ENCODE measurements at regions not wholly inside any gene's neighbourhood (a gene's known extent, or its start where the extent isn't known, plus 50 kb on each side); places are given as distances from the start of the nearest gene placed in this dataset.

GRCh38 chr3:4091786-4092185 is 211.4 kb upstream of the SETMAR start:
- H3K4me1 ChIP-seq (ENCODE audit: insufficient read depth, low read length, poor library complexity, severe bottlenecking) = no peaks in the 10 kb centered on the region
- no peak overlapping the region for H3K4me3 ChIP-seq (ENCODE audit: low read depth, low read length, poor library complexity, severe bottlenecking)
- ChIA-PET POLR2A (ENCODE audit: low non-redundant PET) (no interaction called here), CTCF (no interaction called here)
- H3K27ac ChIP-seq (ENCODE audit: low read depth, low read length, poor library complexity, severe bottlenecking) = no peak overlapping the region
- no peaks in the 10 kb centered on the region for H3K36me3 ChIP-seq (ENCODE audit: insufficient read depth, low read length, poor library complexity, severe bottlenecking)
- intact Hi-C loops (cut with micrococcal nuclease; ENCODE audit: unreplicated experiment) = no loop called here
- TF ChIP-seq EZH2 (IDR thresholded peaks at IDR 0.05; ENCODE audit: borderline replicate concordance, low read depth, low read length, poor library complexity, severe bottlenecking) (no peak), CTCF (conservative IDR thresholded peaks at IDR 0.05; ENCODE audit: low read depth, low read length) (no peak)
- H3K9me3 ChIP-seq (ENCODE audit: low read depth, low read length, poor library complexity, severe bottlenecking) = peaks cover 11% of the 10 kb centered on the region
- no peak for DNase-seq (ENCODE audit: low spot score)
- no peaks in the 10 kb centered on the region for H3K27me3 ChIP-seq (replicated peaks; ENCODE audit: insufficient read depth, low read depth, low read length, poor library complexity)
- no TSS peak for BruUV-seq (replicated peaks)

GRCh38 chr3:4097801-4098200 is 205.4 kb upstream of the SETMAR start:
- intact Hi-C loops (cut with micrococcal nuclease; ENCODE audit: unreplicated experiment) = no loop called here
- Histone ChIP-seq H3K36me3 (ENCODE audit: insufficient read depth, low read length, poor library complexity, severe bottlenecking) (no peaks in the 10 kb centered on the region), H3K27ac (ENCODE audit: low read depth, low read length, poor library complexity, severe bottlenecking) (no peak overlapping the region), H3K9me3 (ENCODE audit: low read depth, low read length, poor library complexity, severe bottlenecking) (peaks cover 22% of the 10 kb centered on the region), H3K27me3 (replicated peaks; ENCODE audit: insufficient read depth, low read depth, low read length, poor library complexity) (no peaks in the 10 kb centered on the region), H3K4me3 (ENCODE audit: low read depth, low read length, poor library complexity, severe bottlenecking) (no peak overlapping the region), H3K4me1 (ENCODE audit: insufficient read depth, low read length, poor library complexity, severe bottlenecking) (no peaks in the 10 kb centered on the region)
- ChIA-PET CTCF (no interaction called here), POLR2A (ENCODE audit: low non-redundant PET) (no interaction called here)
- DNase-seq (ENCODE audit: low spot score) = no peak
- TF ChIP-seq EZH2 (IDR thresholded peaks at IDR 0.05; ENCODE audit: borderline replicate concordance, low read depth, low read length, poor library complexity, severe bottlenecking) = no peak
- TF ChIP-seq CTCF (conservative IDR thresholded peaks at IDR 0.05; ENCODE audit: low read depth, low read length) = no peak
- BruUV-seq (replicated peaks) = no TSS peak

- Histone ChIP-seq H3K27ac (ENCODE audit: low read depth, low read length, poor library complexity, severe bottlenecking) (no peak overlapping the region), H3K4me3 (ENCODE audit: low read depth, low read length, poor library complexity, severe bottlenecking) (no peak overlapping the region), H3K9me3 (ENCODE audit: low read depth, low read length, poor library complexity, severe bottlenecking) (peaks cover 15% of the 10 kb centered on the region), H3K36me3 (ENCODE audit: insufficient read depth, low read length, poor library complexity, severe bottlenecking) (no peaks in the 10 kb centered on the region), H3K27me3 (replicated peaks; ENCODE audit: insufficient read depth, low read depth, low read length, poor library complexity) (no peaks in the 10 kb centered on the region), H3K4me1 (ENCODE audit: insufficient read depth, low read length, poor library complexity, severe bottlenecking) (no peaks in the 10 kb centered on the region)
- no peak for TF ChIP-seq CTCF (conservative IDR thresholded peaks at IDR 0.05; ENCODE audit: low read depth, low read length)
- no peak for TF ChIP-seq EZH2 (IDR thresholded peaks at IDR 0.05; ENCODE audit: borderline replicate concordance, low read depth, low read length, poor library complexity, severe bottlenecking)
- CTCF ChIA-PET = no interaction called here
- POLR2A ChIA-PET (ENCODE audit: low non-redundant PET) = no interaction called here
- no TSS peak for BruUV-seq (replicated peaks)
- intact Hi-C loops (cut with micrococcal nuclease; ENCODE audit: unreplicated experiment) = no loop called here
- DNase-seq (ENCODE audit: low spot score) = no peak
These were observed 203.6 kb upstream of the SETMAR start for GRCh38 chr3:4099607-4100006.
